ENCODE measurements at regions not wholly inside any gene's neighbourhood (a gene's known extent, or its start where the extent isn't known, plus 50 kb on each side); places are given as distances from the start of the nearest gene placed in this dataset.

- Mint-ChIP-seq H3K27ac (ENCODE audit: low read depth, unreplicated experiment) (no peak overlapping the region), H3K27me3 (ENCODE audit: insufficient read depth, unreplicated experiment) (no peaks in the 10 kb centered on the region), H3K4me1 (ENCODE audit: insufficient read depth, unreplicated experiment) (peaks cover 8% of the 10 kb centered on the region), H3K4me3 (ENCODE audit: unreplicated experiment) (no peak overlapping the region), H3K9me3 (ENCODE audit: unreplicated experiment) (peaks cover 8% of the 10 kb centered on the region), H3K36me3 (ENCODE audit: insufficient read depth, unreplicated experiment) (no peaks in the 10 kb centered on the region)
- intact Hi-C loops (cut with micrococcal nuclease), result no loop called here
- CTCF ChIA-PET, result interaction anchor here (0.7 to 1.1 kb wide), 2 partner anchors 86 to 1696 kb away, joined by 3 read pairs; no protein-coding TSS in a partner anchor
- POLR2A ChIA-PET, result interaction anchor here (1.2 kb wide), 1 partner anchor 284 kb away, joined by 3 read pairs; no protein-coding TSS in a partner anchor
- DNase-seq (ENCODE audit: unreplicated experiment), result no peak
- no TSS peak for BruUV-seq (replicated peaks)
- no peak for TF ChIP-seq CTCF (IDR thresholded peaks at IDR 0.05; ENCODE audit: unreplicated experiment)
These were observed 339.4 kb downstream of the CDH26 start for GRCh38 chr20:60297649-60298048.

- BruUV-seq (replicated peaks), result no TSS peak
- Mint-ChIP-seq H3K9me3 (ENCODE audit: unreplicated experiment) (peaks cover 8% of the 10 kb centered on the region), H3K27ac (ENCODE audit: low read depth, unreplicated experiment) (no peak overlapping the region), H3K4me1 (ENCODE audit: insufficient read depth, unreplicated experiment) (peaks cover 8% of the 10 kb centered on the region), H3K4me3 (ENCODE audit: unreplicated experiment) (no peak overlapping the region), H3K27me3 (ENCODE audit: insufficient read depth, unreplicated experiment) (no peaks in the 10 kb centered on the region), H3K36me3 (ENCODE audit: insufficient read depth, unreplicated experiment) (no peaks in the 10 kb centered on the region)
- TF ChIP-seq CTCF (IDR thresholded peaks at IDR 0.05; ENCODE audit: unreplicated experiment), result no peak
- intact Hi-C loops (cut with micrococcal nuclease), result no loop called here
- ChIA-PET POLR2A (no interaction called here), CTCF (interaction anchor here (1.2 kb wide), 1 partner anchor 168 kb away, joined by 3 read pairs; no protein-coding TSS in a partner anchor)
- DNase-seq (ENCODE audit: unreplicated experiment), result no peak
These were observed 340.4 kb downstream of the CDH26 start for GRCh38 chr20:60298647-60299046.

GRCh38 chr20:60299951-60300350 is 341.7 kb downstream of the CDH26 start:
- no peaks in the 10 kb centered on the region for H3K36me3 Mint-ChIP-seq (ENCODE audit: insufficient read depth, unreplicated experiment)
- ChIA-PET CTCF (interaction anchor here (0.7 to 2.0 kb wide), 3 partner anchors 38 to 356 kb away, joined by 3 to 7 read pairs (median 3); no protein-coding TSS in a partner anchor), POLR2A (no interaction called here)
- no peaks in the 10 kb centered on the region for H3K27me3 Mint-ChIP-seq (ENCODE audit: insufficient read depth, unreplicated experiment)
- no peak overlapping the region for H3K27ac Mint-ChIP-seq (ENCODE audit: low read depth, unreplicated experiment)
- TF ChIP-seq CTCF (IDR thresholded peaks at IDR 0.05; ENCODE audit: unreplicated experiment), result no peak
- DNase-seq (ENCODE audit: unreplicated experiment), result no peak
- peaks cover 5% of the 10 kb centered on the region for H3K9me3 Mint-ChIP-seq (ENCODE audit: unreplicated experiment)
- no TSS peak for BruUV-seq (replicated peaks)
- intact Hi-C loops (cut with micrococcal nuclease), result no loop called here
- H3K4me1 Mint-ChIP-seq (ENCODE audit: insufficient read depth, unreplicated experiment), result peaks cover 8% of the 10 kb centered on the region
- H3K4me3 Mint-ChIP-seq (ENCODE audit: unreplicated experiment), result no peak overlapping the region

GRCh38 chr20:60300374-60300773 is 342.2 kb downstream of the CDH26 start:
- peaks cover 8% of the 10 kb centered on the region for H3K4me1 Mint-ChIP-seq (ENCODE audit: insufficient read depth, unreplicated experiment)
- DNase-seq (ENCODE audit: unreplicated experiment), result no peak
- peaks cover under 1% of the 10 kb centered on the region for H3K9me3 Mint-ChIP-seq (ENCODE audit: unreplicated experiment)
- H3K27me3 Mint-ChIP-seq (ENCODE audit: insufficient read depth, unreplicated experiment), result no peaks in the 10 kb centered on the region
- TF ChIP-seq CTCF (IDR thresholded peaks at IDR 0.05; ENCODE audit: unreplicated experiment), result no peak
- no TSS peak for BruUV-seq (replicated peaks)
- no peak overlapping the region for H3K27ac Mint-ChIP-seq (ENCODE audit: low read depth, unreplicated experiment)
- intact Hi-C loops (cut with micrococcal nuclease), result no loop called here
- CTCF ChIA-PET, result interaction anchor here (0.7 to 2.0 kb wide), 4 partner anchors 11 to 356 kb away, joined by 3 to 7 read pairs (median 4); no protein-coding TSS in a partner anchor
- no peak overlapping the region for H3K4me3 Mint-ChIP-seq (ENCODE audit: unreplicated experiment)
- POLR2A ChIA-PET, result no interaction called here
- H3K36me3 Mint-ChIP-seq (ENCODE audit: insufficient read depth, unreplicated experiment), result no peaks in the 10 kb centered on the region
